ENCODE measurements at regions not wholly inside any gene's neighbourhood (a gene's known extent, or its start where the extent isn't known, plus 50 kb on each side); places are given as distances from the start of the nearest gene placed in this dataset.

DNA sequence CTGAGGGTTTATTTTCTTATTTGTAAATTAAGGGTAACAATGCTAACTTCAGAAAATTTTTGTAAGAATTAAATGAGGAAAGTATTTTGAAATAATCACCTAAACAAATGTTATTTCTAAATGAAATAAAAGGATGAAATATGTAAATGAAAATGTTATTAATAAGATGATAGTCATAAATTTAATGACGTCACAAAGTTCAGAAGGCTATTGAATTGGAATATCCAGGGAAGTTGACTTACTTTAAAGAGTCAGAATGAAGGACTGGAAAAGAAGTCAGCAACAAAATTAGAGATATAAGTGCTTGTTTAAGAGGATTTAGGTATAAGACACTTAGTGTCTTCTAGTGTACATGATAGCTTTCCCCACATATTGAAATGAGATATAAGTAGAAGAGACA is 732.6 kb upstream of the CDH7 start:
- intact Hi-C loops (cut with micrococcal nuclease; ENCODE audit: unreplicated experiment), result no loop called here
- TF ChIP-seq CTCF (IDR thresholded peaks at IDR 0.05; ENCODE audit: unreplicated experiment), result no peak
- DNase-seq, result no peak
- Mint-ChIP-seq H3K4me1 (ENCODE audit: low read depth, unreplicated experiment) (no peaks in the 10 kb centered on the region), H3K9me3 (ENCODE audit: low read depth, unreplicated experiment) (peaks cover 2% of the 10 kb centered on the region), H3K4me3 (ENCODE audit: low read depth, unreplicated experiment) (no peak overlapping the region), H3K27ac (ENCODE audit: unreplicated experiment) (no peak overlapping the region), H3K27me3 (ENCODE audit: unreplicated experiment) (no peaks in the 10 kb centered on the region), H3K36me3 (ENCODE audit: insufficient read depth, unreplicated experiment) (no peaks in the 10 kb centered on the region)
- CTCF ChIA-PET, result no interaction called here
- no TSS peak for BruUV-seq (replicated peaks)

DNA sequence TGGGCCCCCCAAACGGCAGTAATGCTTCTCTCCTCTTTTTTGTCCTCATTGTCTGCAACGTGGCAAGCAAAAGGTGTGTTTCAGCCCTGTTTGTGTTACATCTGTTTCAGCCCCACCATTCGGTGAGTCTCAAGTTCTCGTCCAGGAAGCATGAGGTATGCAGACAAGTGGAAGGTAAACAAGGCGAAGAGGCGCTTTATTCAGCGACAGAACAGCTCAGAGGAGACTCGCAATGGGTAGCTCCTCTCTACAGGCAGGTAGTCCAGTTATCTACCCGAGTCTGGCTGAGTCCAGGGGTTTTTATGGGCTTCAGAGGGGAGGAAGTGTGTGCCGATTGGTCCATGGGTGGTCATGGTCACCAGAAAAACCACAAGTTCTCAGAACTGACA is 733.4 kb upstream of the CDH7 start:
- CTCF ChIA-PET, result no interaction called here
- Mint-ChIP-seq H3K4me1 (ENCODE audit: low read depth, unreplicated experiment) (no peaks in the 10 kb centered on the region), H3K27me3 (ENCODE audit: unreplicated experiment) (no peaks in the 10 kb centered on the region), H3K4me3 (ENCODE audit: low read depth, unreplicated experiment) (no peak overlapping the region), H3K9me3 (ENCODE audit: low read depth, unreplicated experiment) (peaks cover 2% of the 10 kb centered on the region), H3K36me3 (ENCODE audit: insufficient read depth, unreplicated experiment) (no peaks in the 10 kb centered on the region), H3K27ac (ENCODE audit: unreplicated experiment) (no peak overlapping the region)
- intact Hi-C loops (cut with micrococcal nuclease; ENCODE audit: unreplicated experiment), result no loop called here
- BruUV-seq (replicated peaks), result no TSS peak
- DNase-seq, result no peak
- TF ChIP-seq CTCF (IDR thresholded peaks at IDR 0.05; ENCODE audit: unreplicated experiment), result no peak

- DNase-seq, result no peak
- intact Hi-C loops (cut with micrococcal nuclease; ENCODE audit: unreplicated experiment), result no loop called here
- H3K27ac Mint-ChIP-seq (ENCODE audit: unreplicated experiment), result no peak overlapping the region
- H3K36me3 Mint-ChIP-seq (ENCODE audit: insufficient read depth, unreplicated experiment), result no peaks in the 10 kb centered on the region
- no peaks in the 10 kb centered on the region for H3K4me1 Mint-ChIP-seq (ENCODE audit: low read depth, unreplicated experiment)
- peaks cover 2% of the 10 kb centered on the region for H3K9me3 Mint-ChIP-seq (ENCODE audit: low read depth, unreplicated experiment)
- no peak for TF ChIP-seq CTCF (IDR thresholded peaks at IDR 0.05; ENCODE audit: unreplicated experiment)
- no TSS peak for BruUV-seq (replicated peaks)
- H3K4me3 Mint-ChIP-seq (ENCODE audit: low read depth, unreplicated experiment), result no peak overlapping the region
- no peaks in the 10 kb centered on the region for H3K27me3 Mint-ChIP-seq (ENCODE audit: unreplicated experiment)
- CTCF ChIA-PET, result no interaction called here
Measured at GRCh38 chr18:65016631-65017371, 734.0 kb upstream of the CDH7 start.

GRCh38 chr18:64994370-64994769 is 756.4 kb upstream of the CDH7 start:
- no peaks in the 10 kb centered on the region for H3K27me3 Mint-ChIP-seq (ENCODE audit: unreplicated experiment)
- TF ChIP-seq CTCF (IDR thresholded peaks at IDR 0.05; ENCODE audit: unreplicated experiment), result no peak
- no peaks in the 10 kb centered on the region for H3K4me1 Mint-ChIP-seq (ENCODE audit: low read depth, unreplicated experiment)
- intact Hi-C loops (cut with micrococcal nuclease; ENCODE audit: unreplicated experiment), result no loop called here
- DNase-seq, result no peak
- no TSS peak for BruUV-seq (replicated peaks)
- H3K36me3 Mint-ChIP-seq (ENCODE audit: insufficient read depth, unreplicated experiment), result no peaks in the 10 kb centered on the region
- no peak overlapping the region for H3K27ac Mint-ChIP-seq (ENCODE audit: unreplicated experiment)
- H3K9me3 Mint-ChIP-seq (ENCODE audit: low read depth, unreplicated experiment), result no peaks in the 10 kb centered on the region
- peak overlapping the region; percentile 50 for H3K4me3 Mint-ChIP-seq (ENCODE audit: low read depth, unreplicated experiment)
- CTCF ChIA-PET, result interaction anchor here (1.2 kb wide), 1 partner anchor 7 kb away, joined by 3 read pairs; no protein-coding TSS in a partner anchor
